ENCODE measurements at regions not wholly inside any gene's neighbourhood (a gene's known extent, or its start where the extent isn't known, plus 50 kb on each side); places are given as distances from the start of the nearest gene placed in this dataset.

- TF ChIP-seq CTCF (IDR thresholded peaks at IDR 0.05) = no peak
- no peak for TF ChIP-seq POLR2A (IDR thresholded peaks at IDR 0.05)
- no peak for TF ChIP-seq EP300 (IDR thresholded peaks at IDR 0.05)
Measured at GRCh38 chr1:162977944-162978568, 91.1 kb upstream of the RGS4 start.
